Tibial artery (tissue), 4 donors: ENCODE measurements at regions not wholly inside any gene's neighbourhood (a gene's known extent, or its start where the extent isn't known, plus 50 kb on each side); places are given as distances from the start of the nearest gene placed in this dataset.
"Not testable (repeated sequence)": the region's sequence is repeated elsewhere in the genome, so short reads cannot be mapped to it uniquely, and the experiment has no call there.

Source experiments
- DNase-seq, 2 donors: peaks; one replicate each; pipeline ENCODE4 v3.0.0-alpha.2; 2019
- H3K27ac ChIP-seq, 2 donors: fragments of 200-600 bp; sonication (generic) in 1 of 2; 1 replicate in 1 of 2; 2 replicates in 1 of 2; pipeline ENCODE4 v1.5.1; 2018 to 2019; ENCODE audit warnings: mild to moderate bottlenecking in 1 of 2
- H3K27me3 ChIP-seq, 2 donors: fragments of 200-600 bp; sonication (generic) in 1 of 2; one replicate each; pipeline versions ENCODE4 v1.5.1 to v1.6.0; 2016 to 2019
- H3K36me3 ChIP-seq, 3 donors: fragments of 200-600 bp; sonication (generic) in 2 of 3; one replicate each; pipeline ENCODE4 v1.5.1; 2016 to 2019; ENCODE audit warnings: mild to moderate bottlenecking in 2 of 3
- H3K4me1 ChIP-seq, 4 donors: fragments of 200-600 bp; sonication (generic) in 2 of 4; 1 replicate in 3 of 4; 2 replicates in 1 of 4; pipeline ENCODE4 v1.5.1; 2016 to 2019
- H3K4me3 ChIP-seq, 2 donors: fragments of 200-600 bp; sonication (generic) in 1 of 2; 1 replicate in 1 of 2; 2 replicates in 1 of 2; pipeline ENCODE4 v1.5.1; 2018 to 2019; ENCODE audit warnings: mild to moderate bottlenecking in 2 of 2
- H3K9me3 ChIP-seq, 3 donors: fragments of 200-600 bp; sonication (generic) in 1 of 3; one replicate each; pipeline ENCODE4 v1.5.1; 2016 to 2019
- CTCF ChIP-seq, 2 experiments: fragments of 200-600 bp in 1 of 2; fragments of 450-650 bp in 1 of 2; IDR thresholded peaks; one replicate each; pipeline ENCODE4 v1.5.1; 2017 to 2019; ENCODE audit warnings: antibody characterized with exemption in 2 of 2, mild to moderate bottlenecking in 1 of 2, moderate library complexity in 1 of 2
- intact Hi-C: fragments of 100-400 bp; cut with DNase I; formaldehyde crosslinking; loops from one replicate; pipeline ENCODE4 v1.15.0; 2023; ENCODE audit warnings: low total_unique reads

DNA sequence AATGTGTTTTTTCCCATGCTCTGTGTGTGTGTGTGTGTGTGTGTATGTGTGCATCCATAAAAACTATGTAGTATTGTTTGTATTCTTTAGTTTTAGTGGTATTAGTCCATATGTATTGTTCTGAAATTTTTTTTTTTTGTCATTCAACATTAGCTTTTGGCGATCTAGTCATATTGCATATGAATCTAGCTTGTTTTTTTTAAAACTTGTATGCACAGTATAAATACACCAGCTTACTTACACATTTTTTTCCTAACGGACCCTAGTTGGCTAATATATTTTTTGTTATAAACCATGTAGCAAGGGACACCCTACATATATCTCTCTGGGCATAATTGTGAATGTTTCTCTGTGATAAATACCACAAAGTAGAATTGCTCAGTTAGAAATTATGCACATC, 359.7 kb downstream of the SRGAP2C start:
- Histone ChIP-seq H3K27ac (no peak overlapping the region), H3K36me3 (no peaks in the 10 kb centered on the region), H3K9me3 (no peaks in the 10 kb centered on the region), H3K4me3 (no peak overlapping the region), H3K27me3 (no peaks in the 10 kb centered on the region), H3K4me1 (no peaks in the 10 kb centered on the region)
- intact Hi-C loops = no loop called here
- no peak for TF ChIP-seq CTCF (IDR thresholded peaks at IDR 0.05)
- DNase-seq = no peak

DNA sequence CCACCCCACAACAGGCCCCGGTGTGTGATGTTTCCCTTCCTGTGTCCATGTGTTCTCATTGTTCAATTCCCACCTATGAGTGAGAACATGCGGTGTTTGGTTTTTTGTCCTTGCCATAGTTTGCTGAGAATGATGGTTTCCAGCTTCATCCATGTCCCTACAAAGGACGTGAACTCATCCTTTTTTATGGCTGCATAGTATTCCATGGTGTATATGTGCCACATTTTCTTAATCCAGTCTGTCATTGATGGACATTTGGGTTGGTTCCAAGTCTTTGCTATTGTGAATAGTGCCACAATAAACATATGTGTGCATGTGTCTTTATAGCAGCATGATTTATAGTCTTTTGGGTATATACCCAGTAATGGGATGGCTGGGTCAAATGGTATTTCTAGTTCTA, 361.1 kb downstream of the SRGAP2C start:
- H3K27me3 ChIP-seq, H3K4me1 ChIP-seq, intact Hi-C loops, H3K9me3 ChIP-seq, H3K36me3 ChIP-seq, DNase-seq, H3K27ac ChIP-seq, H3K4me3 ChIP-seq: not testable (repeated sequence)

DNA sequence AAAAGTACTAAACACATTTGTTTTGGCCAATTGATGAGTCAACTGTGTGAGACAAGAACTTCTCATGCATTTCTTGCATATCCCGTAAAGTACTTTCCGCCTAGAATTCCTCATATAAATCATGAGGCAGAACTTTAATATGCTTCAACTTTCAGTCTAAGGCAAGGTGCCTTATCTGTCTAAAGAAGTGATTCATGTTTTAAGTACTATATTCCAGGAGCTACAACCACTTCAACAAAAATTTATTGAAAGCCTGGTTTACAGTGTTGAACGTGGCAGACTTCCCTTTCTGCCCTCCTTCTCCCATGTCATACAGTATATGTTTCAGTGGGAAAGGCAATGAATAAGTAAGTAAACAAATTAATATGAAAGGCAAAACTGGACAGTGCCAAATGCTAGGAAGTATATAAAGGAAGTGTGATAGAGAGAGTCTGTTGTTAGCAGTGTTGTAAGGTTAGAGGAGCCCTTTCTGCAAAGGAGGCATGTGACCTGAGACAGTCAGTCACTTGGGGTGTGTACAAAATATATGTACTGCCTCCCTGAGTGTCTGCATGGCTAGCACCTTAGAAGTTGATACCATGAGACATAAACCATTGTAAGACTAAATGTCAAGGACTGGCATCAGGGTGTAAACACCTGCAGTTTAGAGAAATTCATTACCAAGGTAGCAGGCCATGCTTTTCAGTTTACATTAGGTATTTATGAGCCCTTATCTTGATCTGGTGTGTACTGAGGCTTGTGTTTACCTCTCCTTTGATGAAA, 362.2 kb downstream of the SRGAP2C start:
- Histone ChIP-seq H3K36me3 (no peaks in the 10 kb centered on the region), H3K4me3 (no peak overlapping the region), H3K27ac (no peak overlapping the region), H3K4me1 (no peaks in the 10 kb centered on the region), H3K27me3 (peaks cover 0 to 3% of the 10 kb centered on the region in 2 donors), H3K9me3 (no peaks in the 10 kb centered on the region)
- DNase-seq = no peak
- intact Hi-C loops = no loop called here
- no peak for TF ChIP-seq CTCF (IDR thresholded peaks at IDR 0.05)

- DNase-seq, H3K36me3 ChIP-seq, H3K4me3 ChIP-seq: not testable (repeated sequence)
Measured at GRCh38 chr1:121547726-121548125, 363.0 kb downstream of the SRGAP2C start.

GRCh38 chr1:121550817-121551216, 366.0 kb downstream of the SRGAP2C start:
- intact Hi-C loops, H3K27ac ChIP-seq, DNase-seq: not testable (repeated sequence)

More at GRCh38 chr1:121547726-121548125, 363.0 kb downstream of the SRGAP2C start:
- intact Hi-C loops, H3K9me3 ChIP-seq, H3K27ac ChIP-seq, H3K4me1 ChIP-seq, H3K27me3 ChIP-seq: not testable (repeated sequence)

GRCh38 chr1:121551491-121551890, 366.7 kb downstream of the SRGAP2C start:
- H3K27me3 ChIP-seq, intact Hi-C loops, H3K27ac ChIP-seq, H3K9me3 ChIP-seq, H3K36me3 ChIP-seq, H3K4me1 ChIP-seq, DNase-seq, H3K4me3 ChIP-seq: not testable (repeated sequence)

More at GRCh38 chr1:121550817-121551216, 366.0 kb downstream of the SRGAP2C start:
- not testable (repeated sequence) for H3K36me3 ChIP-seq, H3K9me3 ChIP-seq, H3K4me1 ChIP-seq, H3K4me3 ChIP-seq, H3K27me3 ChIP-seq

DNA sequence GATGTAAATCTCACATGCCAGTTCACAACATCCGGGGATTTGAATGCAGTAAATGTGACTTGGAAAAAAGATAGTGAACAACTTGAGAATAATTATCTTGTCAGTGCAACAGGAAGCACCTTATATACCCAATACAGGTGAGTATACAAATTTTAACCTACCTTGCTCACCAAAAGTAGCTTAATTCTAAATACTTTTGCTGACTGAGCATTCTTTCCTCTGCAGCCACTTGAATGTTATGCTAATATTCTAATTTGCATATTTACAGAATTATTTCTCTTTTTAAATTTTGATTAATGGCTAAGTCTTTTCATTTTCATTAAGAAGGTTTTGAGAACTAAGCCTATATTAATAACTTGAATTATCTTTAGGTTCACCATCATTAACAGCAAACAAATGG, 371.8 kb downstream of the SRGAP2C start:
- intact Hi-C loops, DNase-seq, H3K4me3 ChIP-seq, H3K4me1 ChIP-seq, H3K27me3 ChIP-seq, H3K36me3 ChIP-seq, H3K27ac ChIP-seq, H3K9me3 ChIP-seq: not testable (repeated sequence)

DNA sequence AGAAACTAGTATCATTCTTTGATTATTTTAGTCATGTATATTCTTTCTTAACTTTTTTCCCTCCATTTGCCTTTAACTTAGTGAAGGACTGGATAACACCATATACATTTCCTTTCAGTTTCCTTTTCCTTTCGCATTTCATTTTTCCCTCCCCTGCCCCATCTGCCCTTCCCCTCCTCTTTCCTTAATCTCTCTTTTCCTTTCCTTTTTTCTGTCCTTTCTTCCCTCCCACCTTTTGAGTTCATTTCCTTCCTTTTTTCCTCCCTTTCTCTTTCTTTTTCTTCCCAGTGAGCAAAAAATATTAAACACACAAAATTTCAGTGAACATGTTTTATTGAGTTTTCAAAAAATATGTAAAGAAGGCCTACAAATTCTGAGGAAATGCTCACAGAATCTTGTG, 373.3 kb downstream of the SRGAP2C start:
- intact Hi-C loops, H3K9me3 ChIP-seq, H3K27ac ChIP-seq, H3K36me3 ChIP-seq, H3K4me1 ChIP-seq, H3K4me3 ChIP-seq, H3K27me3 ChIP-seq, DNase-seq: not testable (repeated sequence)

- intact Hi-C loops = no loop called here
- H3K4me3 ChIP-seq = no peak overlapping the region
- no peaks in the 10 kb centered on the region for H3K4me1 ChIP-seq
- no peak overlapping the region for H3K27ac ChIP-seq
- H3K9me3 ChIP-seq = no peaks in the 10 kb centered on the region
- no peaks in the 10 kb centered on the region for H3K36me3 ChIP-seq
- no peaks in the 10 kb centered on the region for H3K27me3 ChIP-seq
- TF ChIP-seq CTCF (IDR thresholded peaks at IDR 0.05) = no peak
- DNase-seq = no peak
Measured at GRCh38 chr1:121558514-121558913, 373.7 kb downstream of the SRGAP2C start.
